ENCODE measurements at regions not wholly inside any gene's neighbourhood (a gene's known extent, or its start where the extent isn't known, plus 50 kb on each side); places are given as distances from the start of the nearest gene placed in this dataset.

- Mint-ChIP-seq H3K4me3 (no peak overlapping the region), H3K36me3 (ENCODE audit: low read depth) (peaks cover 3% of the 10 kb centered on the region; the same call in 1 of the 3 replicates), H3K27ac (no peak overlapping the region), H3K4me1 (no peaks in the 10 kb centered on the region), H3K9me3 (peaks cover 3% of the 10 kb centered on the region; the same call in 1 of the 3 replicates), H3K27me3 (ENCODE audit: insufficient read depth, low read depth, poor library complexity) (no peaks in the 10 kb centered on the region)
- H4K20me1 ChIP-seq (replicated peaks; ENCODE audit: insufficient read depth): no peaks in the 10 kb centered on the region
- H3K27ac ChIP-seq (ENCODE audit: low read depth): no peak overlapping the region
- no peaks in the 10 kb centered on the region for H3F3A ChIP-seq (replicated peaks; ENCODE audit: low read depth)
- H3K4me1 ChIP-seq (ENCODE audit: insufficient read depth): no peaks in the 10 kb centered on the region
- peaks cover 2% of the 10 kb centered on the region; the same call in 1 of the 2 replicates for H3K9me2 ChIP-seq (ENCODE audit: insufficient read depth)
- ATAC-seq (no peak), DNase-seq (ENCODE audit: low spot score) (no peak)
- H3K4me3 ChIP-seq: no peak overlapping the region
- no peaks in the 10 kb centered on the region for H3K79me2 ChIP-seq (replicated peaks; ENCODE audit: insufficient read depth)
- H3K4me2 ChIP-seq: no peak overlapping the region
- H3K36me3 ChIP-seq (ENCODE audit: insufficient read depth): no peaks in the 10 kb centered on the region
- H2AFZ ChIP-seq: no peak overlapping the region
- no peaks in the 10 kb centered on the region for H3K27me3 ChIP-seq (ENCODE audit: insufficient read depth)
- TF ChIP-seq ZNF462 (CRISPR knock-in tag; IDR thresholded peaks at IDR 0.05): no peak
These were observed 112.3 kb upstream of the BANK1 start for GRCh38 chr4:101678180-101678579.

- Histone ChIP-seq H3K36me3 (ENCODE audit: insufficient read depth) (no peaks in the 10 kb centered on the region), H3K9me2 (ENCODE audit: insufficient read depth) (no peaks in the 10 kb centered on the region; the same call in none of the 2 replicates), H3K27me3 (ENCODE audit: insufficient read depth) (no peaks in the 10 kb centered on the region), H3K4me1 (ENCODE audit: insufficient read depth) (no peaks in the 10 kb centered on the region), H4K20me1 (replicated peaks; ENCODE audit: insufficient read depth) (no peaks in the 10 kb centered on the region), H3K4me3 (no peak overlapping the region), H3K4me2 (no peak overlapping the region), H3K79me2 (replicated peaks; ENCODE audit: insufficient read depth) (no peaks in the 10 kb centered on the region), H3K27ac (ENCODE audit: low read depth) (no peak overlapping the region), H3F3A (replicated peaks; ENCODE audit: low read depth) (no peaks in the 10 kb centered on the region), H2AFZ (no peak overlapping the region; the same call in 1 of the 2 replicates)
- H3K4me3 Mint-ChIP-seq: no peak overlapping the region
- H3K27ac Mint-ChIP-seq: no peak overlapping the region; the same call in 1 of the 2 replicates
- no peaks in the 10 kb centered on the region for H3K4me1 Mint-ChIP-seq
- peaks cover 3% of the 10 kb centered on the region; the same call in 1 of the 3 replicates for H3K36me3 Mint-ChIP-seq (ENCODE audit: low read depth)
- H3K9me3 Mint-ChIP-seq: peaks cover 3% of the 10 kb centered on the region; the same call in 1 of the 3 replicates
- H3K27me3 Mint-ChIP-seq (ENCODE audit: insufficient read depth, low read depth, poor library complexity): no peaks in the 10 kb centered on the region
- ATAC-seq (no peak), DNase-seq (ENCODE audit: low spot score) (no peak)
- TF ChIP-seq ZNF331 (CRISPR knock-in tag; IDR thresholded peaks at IDR 0.05; ENCODE audit: low read depth) (no peak), STAT1 (IDR thresholded peaks at IDR 0.05; ENCODE audit: unreplicated experiment) (no peak), NANOG (IDR thresholded peaks at IDR 0.05; ENCODE audit: borderline replicate concordance) (no peak), POLR2AphosphoS5 (IDR thresholded peaks at IDR 0.05; ENCODE audit: low read depth) (no peak), ZNF114 (CRISPR knock-in tag; IDR thresholded peaks at IDR 0.05) (no peak), CREB1 (CRISPR knock-in tag; IDR thresholded peaks at IDR 0.05; ENCODE audit: low read depth) (no peak), ZNF462 (CRISPR knock-in tag; IDR thresholded peaks at IDR 0.05) (no peak)
These were observed 119.6 kb upstream of the BANK1 start for GRCh38 chr4:101670897-101671296.

Data from GM23338 (cell line).